OCI-LY1 (cell line): ENCODE measurements at regions not wholly inside any gene's neighbourhood (a gene's known extent, or its start where the extent isn't known, plus 50 kb on each side); places are given as distances from the start of the nearest gene placed in this dataset.

ENCODE experiments used
- H2AFZ ChIP-seq: fragments of 200-600 bp; sonication (generic), shearing (Covaris generic); 2 replicates; pipeline ENCODE4 v1.6.0; 2014; ENCODE audit warnings: antibody characterized with exemption, mild to moderate bottlenecking, low read length
- H3F3A ChIP-seq: fragments of 200-600 bp; sonication (generic), shearing (Covaris generic); 2 replicates; pipeline ENCODE4 v1.6.0; 2014; ENCODE audit warnings: mild to moderate bottlenecking, antibody characterized with exemption, low read length, moderate library complexity; ENCODE audit not compliant: insufficient read depth
- H3K27ac ChIP-seq: fragments of 200-600 bp; sonication (generic); 2 replicates; pipeline ENCODE4 v1.5.1; 2014; ENCODE audit warnings: low read length, mixed run types, mild to moderate bottlenecking, low read depth; ENCODE audit not compliant: poor library complexity, severe bottlenecking
- H3K27me3 ChIP-seq: fragments of 200-600 bp; sonication (generic); 2 replicates; pipeline ENCODE4 v1.6.0; 2014; ENCODE audit warnings: antibody characterized with exemption, mild to moderate bottlenecking, low read length, moderate library complexity; ENCODE audit not compliant: insufficient read depth
- H3K36me3 ChIP-seq: fragments of 200-600 bp; sonication (generic); 2 replicates; pipeline ENCODE4 v1.6.1; 2014; ENCODE audit warnings: mild to moderate bottlenecking, antibody characterized with exemption, low read length, moderate library complexity, mixed read lengths; ENCODE audit not compliant: insufficient read depth
- H3K4me1 ChIP-seq: fragments of 200-600 bp; sonication (generic); 2 replicates; pipeline ENCODE4 v1.5.1; 2014; ENCODE audit warnings: mild to moderate bottlenecking, low read length, moderate library complexity; ENCODE audit not compliant: insufficient read depth, severe bottlenecking
- H3K4me2 ChIP-seq: fragments of 200-600 bp; sonication (generic), shearing (Covaris generic); 2 replicates; pipeline ENCODE4 v1.6.1; 2014; ENCODE audit warnings: low read length
- H3K4me3 ChIP-seq: fragments of 200-600 bp; sonication (generic); 2 replicates; pipeline ENCODE4 v1.5.1; 2014; ENCODE audit warnings: low read length, low read depth, mild to moderate bottlenecking, mixed read lengths; ENCODE audit not compliant: poor library complexity, severe bottlenecking
- H3K79me2 ChIP-seq: fragments of 200-600 bp; shearing (Covaris generic); 2 replicates; pipeline ENCODE4 v1.6.1; 2016; ENCODE audit warnings: mixed run types, low read length, mixed read lengths; ENCODE audit not compliant: insufficient read depth
- H3K9ac ChIP-seq: fragments of 200-600 bp; sonication (generic), shearing (Covaris generic); 2 replicates; pipeline ENCODE4 v1.6.1; 2014; ENCODE audit warnings: mild to moderate bottlenecking, low read length, mixed read lengths
- H3K9me2 ChIP-seq: fragments of 200-600 bp; sonication (generic), shearing (Covaris generic); 2 replicates; pipeline ENCODE4 v1.6.1; 2014; ENCODE audit warnings: low read depth, mild to moderate bottlenecking, low read length, mixed read lengths
- H3K9me3 ChIP-seq: fragments of 200-600 bp; shearing (Covaris generic); 2 replicates; pipeline ENCODE4 v1.6.1; 2014; ENCODE audit warnings: low read length, mixed read lengths
- H4K20me1 ChIP-seq: fragments of 200-600 bp; sonication (generic), shearing (Covaris generic); 2 replicates; pipeline ENCODE4 v1.6.0; 2016; ENCODE audit warnings: mild to moderate bottlenecking, low read length; ENCODE audit not compliant: insufficient read depth
- CTCF ChIP-seq: fragments of 200-600 bp; sonication (generic), shearing (Covaris generic); IDR thresholded peaks from 2 replicates; pipeline ENCODE4 v1.5.1; 2017; ENCODE audit warnings: mild to moderate bottlenecking, antibody characterized with exemption, low read length, moderate library complexity, mixed read lengths
- EZH2 ChIP-seq: fragments of 200-600 bp; sonication (generic), shearing (Covaris generic); IDR thresholded peaks from 2 replicates; pipeline ENCODE4 v1.8.0; 2017; ENCODE audit warnings: borderline replicate concordance, mixed run types, mild to moderate bottlenecking, antibody characterized with exemption, low read length, moderate library complexity, mixed read lengths

GRCh38 chr2:66874411-66874810 lies 439.5 kb downstream of the MEIS1 start:
- Histone ChIP-seq H3F3A (no peaks in the 10 kb centered on the region), H3K9me2 (no peaks in the 10 kb centered on the region), H2AFZ (no peak overlapping the region), H3K27ac (no peak overlapping the region), H3K4me3 (no peak overlapping the region), H3K79me2 (no peaks in the 10 kb centered on the region), H3K4me2 (no peak overlapping the region), H3K27me3 (no peaks in the 10 kb centered on the region), H4K20me1 (no peaks in the 10 kb centered on the region), H3K36me3 (no peaks in the 10 kb centered on the region), H3K9me3 (no peaks in the 10 kb centered on the region), H3K9ac (no peak overlapping the region), H3K4me1 (no peaks in the 10 kb centered on the region)
- TF ChIP-seq CTCF = no peak
- TF ChIP-seq EZH2 = no peak

GRCh38 chr2:66875941-66876462 lies 441.1 kb downstream of the MEIS1 start:
- no peaks in the 10 kb centered on the region for H4K20me1 ChIP-seq
- H3K79me2 ChIP-seq = no peaks in the 10 kb centered on the region
- no peaks in the 10 kb centered on the region for H3K9me3 ChIP-seq
- H3F3A ChIP-seq = no peaks in the 10 kb centered on the region
- no peak overlapping the region for H3K9ac ChIP-seq
- H3K4me3 ChIP-seq = no peak overlapping the region
- no peak overlapping the region for H2AFZ ChIP-seq
- H3K27ac ChIP-seq = no peak overlapping the region
- no peak overlapping the region for H3K4me2 ChIP-seq
- H3K9me2 ChIP-seq = no peaks in the 10 kb centered on the region
- no peak for TF ChIP-seq CTCF
- no peak for TF ChIP-seq EZH2
- H3K36me3 ChIP-seq = no peaks in the 10 kb centered on the region
- no peaks in the 10 kb centered on the region for H3K4me1 ChIP-seq
- H3K27me3 ChIP-seq = no peaks in the 10 kb centered on the region

GRCh38 chr2:66885775-66886383 lies 451.0 kb downstream of the MEIS1 start:
- Histone ChIP-seq H2AFZ (no peak overlapping the region), H3K4me2 (no peak overlapping the region), H3K9ac (no peak overlapping the region), H3K9me3 (no peaks in the 10 kb centered on the region), H3K79me2 (no peaks in the 10 kb centered on the region), H3F3A (no peaks in the 10 kb centered on the region), H3K27ac (no peak overlapping the region), H3K4me1 (no peaks in the 10 kb centered on the region), H4K20me1 (no peaks in the 10 kb centered on the region), H3K4me3 (no peak overlapping the region), H3K36me3 (no peaks in the 10 kb centered on the region), H3K9me2 (no peaks in the 10 kb centered on the region), H3K27me3 (no peaks in the 10 kb centered on the region)
- no peak for TF ChIP-seq EZH2
- no peak for TF ChIP-seq CTCF
